HUES48 (cell line): ENCODE measurements at regions not wholly inside any gene's neighbourhood (a gene's known extent, or its start where the extent isn't known, plus 50 kb on each side); places are given as distances from the start of the nearest gene placed in this dataset.

Source experiments
- H3K27ac ChIP-seq: one replicate; pipeline ENCODE4 v1.7.0; 2013; ENCODE audit warnings: low read depth, low read length, inconsistent platforms
- H3K27me3 ChIP-seq: 2 replicates; pipeline ENCODE4 v1.6.1; 2013; ENCODE audit warnings: mild to moderate bottlenecking, low read length; ENCODE audit not compliant: control insufficient read depth, insufficient read depth
- H3K36me3 ChIP-seq: 2 replicates; pipeline ENCODE4 v1.6.1; 2013; ENCODE audit warnings: low read length; ENCODE audit not compliant: control insufficient read depth, insufficient read depth
- H3K4me1 ChIP-seq: 2 replicates; pipeline ENCODE4 v1.6.1; 2013; ENCODE audit warnings: mild to moderate bottlenecking, low read length; ENCODE audit not compliant: control insufficient read depth, insufficient read depth
- H3K4me3 ChIP-seq: 2 replicates; pipeline ENCODE4 v1.5.1; 2013; ENCODE audit warnings: mild to moderate bottlenecking, low read depth, low read length
- H3K9ac ChIP-seq: 2 replicates; pipeline ENCODE4 v1.6.1; 2013; ENCODE audit warnings: mild to moderate bottlenecking, low read depth, low read length, moderate library complexity
- H3K9me3 ChIP-seq: 2 replicates; pipeline ENCODE4 v1.6.1; 2013; ENCODE audit warnings: low read length; ENCODE audit not compliant: control insufficient read depth, insufficient read depth

- H3K4me1 ChIP-seq, result no peaks in the 10 kb centered on the region
These were observed 167.7 kb upstream of the NPVF start for GRCh38 chr7:25395976-25396375.

DNA sequence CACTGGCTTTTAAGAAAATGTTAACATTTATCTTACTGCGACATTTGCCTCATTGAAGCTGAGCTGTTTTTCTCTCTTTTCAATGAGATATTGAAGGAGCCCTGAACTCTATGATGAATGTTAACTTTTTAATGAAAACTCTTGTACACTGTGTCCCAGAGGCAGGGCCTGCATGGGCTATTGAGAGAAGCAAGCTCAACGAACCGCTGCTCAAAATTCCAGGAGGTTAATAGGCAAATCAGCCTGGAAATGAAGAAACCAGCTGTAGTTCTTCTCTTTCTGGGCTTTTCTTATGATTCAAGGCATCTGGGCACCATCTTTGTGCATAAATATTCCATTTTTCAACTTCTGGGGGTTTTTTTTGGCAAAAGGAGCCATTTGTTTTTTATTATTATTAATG lies 168.4 kb upstream of the NPVF start:
- Histone ChIP-seq H3K4me3 (no peak overlapping the region), H3K36me3 (no peaks in the 10 kb centered on the region), H3K9me3 (no peaks in the 10 kb centered on the region), H3K9ac (no peak overlapping the region), H3K4me1 (no peaks in the 10 kb centered on the region), H3K27me3 (no peaks in the 10 kb centered on the region), H3K27ac (no peak overlapping the region)

More at GRCh38 chr7:25395976-25396375, 167.7 kb upstream of the NPVF start:
- H3K9me3 ChIP-seq, result no peaks in the 10 kb centered on the region
- no peaks in the 10 kb centered on the region for H3K36me3 ChIP-seq
- no peak overlapping the region for H3K9ac ChIP-seq
- no peaks in the 10 kb centered on the region for H3K27me3 ChIP-seq
- no peak overlapping the region for H3K27ac ChIP-seq
- no peak overlapping the region for H3K4me3 ChIP-seq

DNA sequence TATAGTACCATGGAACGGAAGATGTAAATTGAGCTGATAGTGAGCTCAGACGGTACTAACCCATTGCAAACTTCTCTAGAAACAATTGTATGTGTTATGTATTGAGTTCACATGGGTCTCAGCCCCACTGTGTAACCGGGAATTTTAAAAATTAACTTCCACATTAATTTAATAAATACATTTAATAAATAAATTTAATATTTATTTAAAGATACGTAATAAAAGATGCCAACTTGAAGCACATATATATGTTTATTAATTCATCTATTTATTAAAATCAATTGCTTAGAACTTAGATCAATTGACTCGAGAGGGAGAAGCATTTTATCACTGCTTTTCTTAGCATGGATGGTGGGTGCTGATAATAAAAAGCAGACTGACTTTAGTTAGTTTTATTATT lies 170.1 kb upstream of the NPVF start:
- H3K27me3 ChIP-seq, result no peaks in the 10 kb centered on the region
- no peaks in the 10 kb centered on the region for H3K4me1 ChIP-seq
- no peak overlapping the region for H3K9ac ChIP-seq
- no peak overlapping the region for H3K4me3 ChIP-seq
- no peak overlapping the region for H3K27ac ChIP-seq
- no peaks in the 10 kb centered on the region for H3K36me3 ChIP-seq
- H3K9me3 ChIP-seq, result no peaks in the 10 kb centered on the region

DNA sequence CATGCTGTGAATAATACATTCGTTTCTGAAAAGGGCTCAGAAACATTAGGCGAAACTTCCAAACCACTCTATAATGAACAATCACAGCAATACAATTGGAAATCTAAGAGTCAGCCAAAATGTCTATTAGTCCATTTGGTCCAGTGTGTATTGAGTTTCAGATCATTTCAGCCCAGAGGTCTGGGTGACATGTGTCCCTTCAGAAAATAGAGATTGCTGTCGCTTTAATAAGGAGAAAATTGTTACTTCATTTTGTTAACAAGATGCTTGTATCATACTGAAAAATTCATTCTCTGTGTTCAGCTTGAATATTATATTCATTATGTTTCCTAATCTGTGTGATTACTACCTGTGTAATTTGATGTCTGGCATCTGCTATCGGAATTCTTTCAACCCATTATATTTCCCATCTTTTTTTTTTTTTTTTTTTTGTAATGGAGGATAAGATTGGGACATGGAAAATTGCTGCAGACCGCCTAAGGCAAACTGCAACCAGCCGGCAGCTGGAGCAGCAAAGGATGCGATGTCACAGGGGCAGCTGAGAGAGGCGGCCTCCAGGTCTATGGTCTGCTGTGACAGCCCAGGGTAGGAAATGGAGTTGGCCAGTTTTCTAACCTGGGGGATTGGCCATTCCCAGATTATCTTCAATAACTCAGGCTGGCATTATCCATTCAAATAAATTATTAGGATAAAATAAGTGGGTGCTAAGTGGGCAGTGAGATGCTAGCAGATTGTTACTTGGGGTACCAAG lies 170.9 kb upstream of the NPVF start:
- Histone ChIP-seq H3K9me3 (no peaks in the 10 kb centered on the region), H3K27me3 (no peaks in the 10 kb centered on the region), H3K36me3 (no peaks in the 10 kb centered on the region), H3K4me3 (no peak overlapping the region), H3K27ac (no peak overlapping the region), H3K9ac (no peak overlapping the region), H3K4me1 (no peaks in the 10 kb centered on the region)

- no peaks in the 10 kb centered on the region for H3K27me3 ChIP-seq
- H3K4me3 ChIP-seq, result no peak overlapping the region
- no peaks in the 10 kb centered on the region for H3K4me1 ChIP-seq
- no peak overlapping the region for H3K27ac ChIP-seq
- H3K36me3 ChIP-seq, result no peaks in the 10 kb centered on the region
- H3K9me3 ChIP-seq, result no peaks in the 10 kb centered on the region
- H3K9ac ChIP-seq, result no peak overlapping the region
These were observed 174.2 kb upstream of the NPVF start for GRCh38 chr7:25402532-25402931.

DNA sequence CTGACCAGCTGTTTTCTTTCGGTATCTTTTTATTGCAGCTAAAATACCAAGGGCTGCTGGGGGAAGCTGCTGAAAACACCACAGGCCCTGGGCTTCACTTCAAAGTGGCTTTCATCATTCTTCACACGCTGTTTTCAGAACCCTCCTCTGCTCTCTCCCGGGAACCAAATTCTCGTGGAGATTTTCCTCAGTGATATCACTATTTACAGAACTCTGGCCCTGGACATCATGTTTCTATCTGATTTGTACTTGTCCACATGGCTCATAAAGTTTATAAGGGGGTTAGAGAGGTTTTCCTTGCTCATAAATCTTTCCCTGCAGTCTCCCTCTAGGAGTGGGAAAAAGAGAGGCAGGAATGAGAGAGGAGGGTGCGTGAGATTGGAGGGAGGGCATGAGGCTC lies 177.4 kb upstream of the NPVF start:
- H3K4me1 ChIP-seq, result no peaks in the 10 kb centered on the region
- H3K9ac ChIP-seq, result no peak overlapping the region
- H3K27ac ChIP-seq, result no peak overlapping the region
- H3K9me3 ChIP-seq, result no peaks in the 10 kb centered on the region
- H3K36me3 ChIP-seq, result no peaks in the 10 kb centered on the region
- no peak overlapping the region for H3K4me3 ChIP-seq
- H3K27me3 ChIP-seq, result no peaks in the 10 kb centered on the region

- H3K4me3 ChIP-seq, result no peak overlapping the region
- no peaks in the 10 kb centered on the region for H3K4me1 ChIP-seq
- no peak overlapping the region for H3K27ac ChIP-seq
- H3K36me3 ChIP-seq, result no peaks in the 10 kb centered on the region
- H3K27me3 ChIP-seq, result no peaks in the 10 kb centered on the region
- H3K9ac ChIP-seq, result no peak overlapping the region
- no peaks in the 10 kb centered on the region for H3K9me3 ChIP-seq
These were observed 178.8 kb upstream of the NPVF start for GRCh38 chr7:25407053-25407452.

DNA sequence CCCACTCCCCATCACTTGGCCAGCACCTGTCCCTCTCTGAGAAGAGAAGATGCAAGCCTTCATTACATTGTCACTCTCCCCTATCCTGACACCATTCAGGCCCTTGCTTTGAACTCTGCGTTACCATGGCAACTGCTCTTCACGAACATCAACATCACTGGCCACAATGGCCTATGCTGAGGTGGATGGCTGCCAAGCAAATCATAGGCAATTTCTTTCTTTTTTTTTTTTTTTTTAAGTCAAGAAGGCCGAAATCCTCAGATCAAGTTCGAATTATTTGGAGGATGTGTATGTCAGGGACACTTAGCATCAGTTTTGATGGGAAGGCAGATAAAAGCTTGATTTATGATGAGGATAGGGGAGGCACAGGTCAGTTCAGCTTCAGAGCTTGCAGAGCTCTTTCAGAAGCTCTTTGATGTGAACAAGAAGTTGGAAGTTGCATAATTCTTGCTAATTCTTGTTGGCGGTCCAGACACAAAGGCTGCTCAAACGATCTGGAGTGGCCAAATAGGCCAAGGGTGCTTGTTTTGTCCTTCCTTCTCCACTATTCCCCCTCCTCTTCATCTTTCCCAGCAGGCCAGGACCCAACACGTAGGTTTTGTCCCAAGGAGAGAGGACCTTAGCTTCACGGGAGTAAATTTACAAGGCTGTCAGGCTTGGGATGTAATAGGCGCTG lies 179.9 kb upstream of the NPVF start:
- H3K27ac ChIP-seq, result no peak overlapping the region
- H3K9ac ChIP-seq, result no peak overlapping the region
- no peaks in the 10 kb centered on the region for H3K36me3 ChIP-seq
- no peaks in the 10 kb centered on the region for H3K4me1 ChIP-seq
- no peaks in the 10 kb centered on the region for H3K9me3 ChIP-seq
- no peak overlapping the region for H3K4me3 ChIP-seq
- no peaks in the 10 kb centered on the region for H3K27me3 ChIP-seq

GRCh38 chr7:25408876-25409275 lies 180.6 kb upstream of the NPVF start:
- Histone ChIP-seq H3K9me3 (no peaks in the 10 kb centered on the region), H3K27me3 (no peaks in the 10 kb centered on the region), H3K27ac (no peak overlapping the region)

DNA sequence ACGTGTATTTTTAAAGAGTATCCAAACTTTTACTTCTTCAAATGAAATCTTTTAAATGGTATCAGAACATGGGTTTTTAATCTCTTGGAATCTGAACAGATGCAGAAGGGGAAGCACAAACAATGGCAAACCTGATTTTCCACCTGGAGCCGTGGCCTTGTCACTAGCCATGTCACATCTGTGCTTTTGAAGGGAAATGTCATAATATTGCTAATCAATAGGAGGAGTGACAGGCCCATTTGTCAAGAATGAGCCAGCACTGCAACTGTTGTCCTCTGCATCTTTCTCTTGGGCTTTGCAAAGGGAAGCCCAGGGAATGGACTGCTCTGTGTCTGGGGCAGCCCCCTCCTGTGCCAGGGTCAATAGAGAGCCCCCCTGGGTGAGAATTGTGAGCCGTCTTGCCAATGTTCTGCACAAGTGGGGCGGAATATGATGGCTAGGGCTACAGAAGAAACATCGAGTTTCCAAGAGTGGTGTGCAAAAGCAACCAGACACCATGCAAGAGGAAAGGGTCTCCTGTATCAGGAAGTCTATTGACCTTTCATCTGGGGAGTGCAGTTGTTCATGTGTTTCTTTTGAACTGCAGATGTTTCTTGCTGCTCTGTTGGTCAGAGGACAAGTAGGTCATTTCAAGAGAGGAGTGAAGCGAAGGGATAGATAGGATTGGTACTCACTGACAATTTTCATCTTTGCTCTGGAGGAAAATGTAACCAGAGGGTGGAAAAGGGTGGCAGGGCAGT lies 181.8 kb upstream of the NPVF start:
- Histone ChIP-seq H3K27ac (no peak overlapping the region), H3K27me3 (no peaks in the 10 kb centered on the region), H3K9ac (no peak overlapping the region), H3K36me3 (no peaks in the 10 kb centered on the region), H3K9me3 (no peaks in the 10 kb centered on the region), H3K4me1 (no peaks in the 10 kb centered on the region), H3K4me3 (no peak overlapping the region)

More at GRCh38 chr7:25408876-25409275, 180.6 kb upstream of the NPVF start:
- Histone ChIP-seq H3K4me1 (no peaks in the 10 kb centered on the region), H3K4me3 (no peak overlapping the region), H3K36me3 (no peaks in the 10 kb centered on the region), H3K9ac (no peak overlapping the region)

DNA sequence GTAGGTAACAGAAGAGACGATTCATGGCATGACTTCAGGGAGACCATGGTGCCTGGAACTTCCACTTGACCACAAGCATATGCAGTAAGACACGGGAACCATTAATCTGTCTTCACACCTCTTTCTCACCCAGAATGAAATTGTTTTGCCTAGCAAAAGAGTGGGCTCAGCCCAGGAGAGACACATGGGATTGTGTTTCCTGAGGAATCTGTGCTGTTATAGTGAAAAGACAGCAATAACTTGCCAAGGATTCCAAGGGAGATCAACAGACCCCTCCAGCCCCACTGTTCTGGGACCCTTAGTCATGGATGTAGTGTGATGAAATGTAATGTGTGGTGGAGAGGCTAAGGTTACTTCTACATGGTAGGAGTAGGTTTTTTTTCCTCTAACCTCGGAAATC lies 192.5 kb upstream of the NPVF start:
- peaks cover 8% of the 10 kb centered on the region for H3K4me1 ChIP-seq
- H3K27me3 ChIP-seq, result no peaks in the 10 kb centered on the region
- H3K4me3 ChIP-seq, result no peak overlapping the region
- no peak overlapping the region for H3K27ac ChIP-seq
- H3K36me3 ChIP-seq, result no peaks in the 10 kb centered on the region
- no peak overlapping the region for H3K9ac ChIP-seq
- no peaks in the 10 kb centered on the region for H3K9me3 ChIP-seq
